ENCODE measurements at regions not wholly inside any gene's neighbourhood (a gene's known extent, or its start where the extent isn't known, plus 50 kb on each side); places are given as distances from the start of the nearest gene placed in this dataset.

GRCh38 chr2:123500346-123500745, 524.7 kb upstream of the CNTNAP5 start:
- Histone ChIP-seq H3K9me3 (ENCODE audit: control insufficient read depth, low read length) (no peaks in the 10 kb centered on the region), H3K27me3 (ENCODE audit: control insufficient read depth, insufficient read depth, low read length, poor library complexity, severe bottlenecking) (no peaks in the 10 kb centered on the region), H3K4me1 (ENCODE audit: control insufficient read depth, insufficient read depth, low read length) (no peaks in the 10 kb centered on the region), H3K36me3 (ENCODE audit: control insufficient read depth, insufficient read depth, low read length) (no peaks in the 10 kb centered on the region), H3K4me3 (ENCODE audit: low read length) (no peak overlapping the region), H3K9ac (ENCODE audit: extremely low read depth, low read length, poor library complexity, severe bottlenecking) (no peak overlapping the region), H3K27ac (ENCODE audit: low read depth, low read length) (no peak overlapping the region)
- TF ChIP-seq CTCF (conservative IDR thresholded peaks at IDR 0.05), result no peak
- no peak for DNase-seq
- WGBS, 2 experiments (ENCODE audit: insufficient coverage in 1 of 2, insufficient read length in 1 of 2), result 94% methylated on average over 1 of the region's 1 CpG; no CpG with 5 or more reads in 1 of the 2 experiments
- Mint-ChIP-seq H3K36me3 (ENCODE audit: low read depth) (no peaks in the 10 kb centered on the region), H3K9me3 (no peaks in the 10 kb centered on the region), H3K4me1 (no peaks in the 10 kb centered on the region), H3K27ac (no peak overlapping the region), H3K27me3 (ENCODE audit: insufficient read depth) (no peaks in the 10 kb centered on the region), H3K4me3 (no peak overlapping the region)

- TF ChIP-seq CTCF (conservative IDR thresholded peaks at IDR 0.05), result no peak
- Histone ChIP-seq H3K27ac (ENCODE audit: low read depth, low read length) (no peak overlapping the region), H3K9me3 (ENCODE audit: control insufficient read depth, low read length) (no peaks in the 10 kb centered on the region), H3K4me3 (ENCODE audit: low read length) (no peak overlapping the region), H3K4me1 (ENCODE audit: control insufficient read depth, insufficient read depth, low read length) (no peaks in the 10 kb centered on the region), H3K36me3 (ENCODE audit: control insufficient read depth, insufficient read depth, low read length) (no peaks in the 10 kb centered on the region), H3K9ac (ENCODE audit: extremely low read depth, low read length, poor library complexity, severe bottlenecking) (no peak overlapping the region), H3K27me3 (ENCODE audit: control insufficient read depth, insufficient read depth, low read length, poor library complexity, severe bottlenecking) (no peaks in the 10 kb centered on the region)
- DNase-seq, result no peak
- no peaks in the 10 kb centered on the region for H3K9me3 Mint-ChIP-seq
- H3K27me3 Mint-ChIP-seq (ENCODE audit: insufficient read depth), result no peaks in the 10 kb centered on the region
- no peak overlapping the region for H3K4me3 Mint-ChIP-seq
- H3K4me1 Mint-ChIP-seq, result no peaks in the 10 kb centered on the region
- H3K27ac Mint-ChIP-seq, result no peak overlapping the region
- H3K36me3 Mint-ChIP-seq (ENCODE audit: low read depth), result no peaks in the 10 kb centered on the region
- WGBS, 2 experiments (ENCODE audit: insufficient coverage in 1 of 2, insufficient read length in 1 of 2), result 83 to 89% methylated on average over 1 to 2 of the region's 2 CpGs
These were observed 524.1 kb upstream of the CNTNAP5 start for GRCh38 chr2:123500988-123501387.

- H3K9me3 ChIP-seq (ENCODE audit: control insufficient read depth, low read length), result no peaks in the 10 kb centered on the region
- no peak overlapping the region for H3K4me3 ChIP-seq (ENCODE audit: low read length)
- H3K9ac ChIP-seq (ENCODE audit: extremely low read depth, low read length, poor library complexity, severe bottlenecking), result no peak overlapping the region
- TF ChIP-seq CTCF (conservative IDR thresholded peaks at IDR 0.05), result no peak
- Mint-ChIP-seq H3K27ac (no peak overlapping the region), H3K9me3 (no peaks in the 10 kb centered on the region), H3K4me1 (no peaks in the 10 kb centered on the region), H3K27me3 (ENCODE audit: insufficient read depth) (no peaks in the 10 kb centered on the region), H3K36me3 (ENCODE audit: low read depth) (no peaks in the 10 kb centered on the region), H3K4me3 (no peak overlapping the region)
- no peaks in the 10 kb centered on the region for H3K27me3 ChIP-seq (ENCODE audit: control insufficient read depth, insufficient read depth, low read length, poor library complexity, severe bottlenecking)
- no peak for DNase-seq
- 81 to 84% methylated on average over 2 to 4 of the region's 4 CpGs for WGBS, 2 experiments (ENCODE audit: insufficient coverage in 1 of 2, insufficient read length in 1 of 2)
- H3K4me1 ChIP-seq (ENCODE audit: control insufficient read depth, insufficient read depth, low read length), result no peaks in the 10 kb centered on the region
- H3K36me3 ChIP-seq (ENCODE audit: control insufficient read depth, insufficient read depth, low read length), result no peaks in the 10 kb centered on the region
- H3K27ac ChIP-seq (ENCODE audit: low read depth, low read length), result no peak overlapping the region
These were observed 522.2 kb upstream of the CNTNAP5 start for GRCh38 chr2:123502931-123503330.
